H1 (cell line): ENCODE measurements at regions not wholly inside any gene's neighbourhood (a gene's known extent, or its start where the extent isn't known, plus 50 kb on each side); places are given as distances from the start of the nearest gene placed in this dataset.

ENCODE experiments used
- TAF7 ChIP-seq: optimal IDR thresholded peaks from 2 replicates; pipeline ENCODE3; 2011; ENCODE audit warnings: low read depth, mild to moderate bottlenecking, inconsistent platforms, low read length, moderate library complexity, borderline replicate concordance

DNA sequence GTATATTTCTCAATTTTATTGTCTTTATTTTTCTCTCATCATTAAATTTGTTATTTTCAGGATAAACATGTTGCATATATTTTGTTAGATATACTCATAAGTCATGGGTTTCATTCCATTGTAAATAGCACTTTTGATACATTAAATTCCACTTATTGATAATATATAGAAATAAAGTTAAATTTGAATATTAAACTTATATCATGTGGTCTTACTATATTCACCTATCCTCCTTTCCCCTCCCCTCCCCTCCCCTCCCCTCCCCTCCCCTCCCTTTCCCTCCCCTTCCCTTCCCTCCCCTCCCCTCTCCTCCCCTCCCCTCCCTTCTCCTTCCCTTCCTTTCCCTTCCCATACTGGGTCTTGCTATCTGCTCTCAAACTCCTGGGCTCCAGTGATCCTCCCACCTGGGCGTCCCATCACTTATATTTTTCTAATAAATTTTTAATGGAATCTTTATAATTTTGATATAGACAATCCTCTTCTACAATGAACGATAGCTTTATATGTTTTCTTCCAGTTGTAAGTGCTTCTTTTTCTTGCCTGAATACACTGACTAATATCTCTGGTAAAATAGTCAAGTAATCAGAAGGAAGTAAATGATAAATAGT, 692.4 kb downstream of the C6orf118 start (continued):
- no peak for TF ChIP-seq TAF7
